DMS 273 (cell line): ENCODE measurements at regions not wholly inside any gene's neighbourhood (a gene's known extent, or its start where the extent isn't known, plus 50 kb on each side); places are given as distances from the start of the nearest gene placed in this dataset.

Experiments used
- DNase-seq: peaks from one replicate; lab custom pipeline; 2025; ENCODE audit not compliant: unreplicated experiment; lab: John Stamatoyannopoulos, UW

DNA sequence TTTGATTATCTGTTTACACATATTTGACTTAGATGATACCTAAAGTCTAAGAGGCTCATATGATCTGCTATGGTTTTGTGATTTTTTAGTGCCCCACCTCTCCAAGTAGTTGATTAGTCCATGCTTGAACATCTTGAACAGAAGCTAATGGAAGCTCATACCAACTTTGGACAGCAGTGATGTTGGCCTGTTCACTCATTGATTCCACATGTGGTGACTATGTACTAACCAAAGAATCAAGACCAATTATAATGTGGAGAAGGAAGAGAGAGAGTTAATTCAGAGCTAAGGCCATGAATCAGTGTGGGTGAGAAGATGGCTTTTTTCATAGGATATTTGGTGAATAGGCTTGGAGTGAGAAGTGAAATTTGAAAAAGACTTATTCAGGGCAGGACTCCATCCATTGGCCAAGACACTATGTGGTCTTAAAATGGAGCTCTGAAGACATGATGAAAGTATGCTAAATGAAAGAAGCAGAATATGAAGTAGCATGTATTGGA, 178.3 kb upstream of the TWIST2 start:
- no peak for DNase-seq

DNA sequence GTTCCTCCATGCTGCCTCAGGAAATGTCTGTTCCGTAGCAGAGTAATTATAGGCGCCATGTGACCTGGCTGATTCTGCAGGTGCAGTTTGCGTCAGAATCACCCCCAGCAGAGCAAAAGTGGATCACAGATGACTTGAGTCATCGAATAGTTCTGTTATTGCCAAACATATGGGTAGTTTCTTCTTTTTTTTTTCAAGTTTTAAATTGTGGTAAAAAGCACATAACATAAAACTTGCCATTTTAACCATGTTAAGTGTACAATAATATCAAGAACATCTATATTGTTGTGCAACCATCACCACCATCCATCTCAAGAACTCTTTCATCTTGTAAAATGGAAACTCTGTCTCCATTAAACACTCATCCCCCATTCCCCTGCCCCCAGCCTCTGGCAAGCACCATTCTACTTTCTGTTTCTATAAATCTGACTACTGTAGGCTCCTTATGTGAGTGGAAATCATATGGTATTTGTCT, 177.7 kb upstream of the TWIST2 start:
- DNase-seq, result no peak

- no peak for DNase-seq
Observed at GRCh38 chr2:238682536-238682935, 165.3 kb upstream of the TWIST2 start.

DNA sequence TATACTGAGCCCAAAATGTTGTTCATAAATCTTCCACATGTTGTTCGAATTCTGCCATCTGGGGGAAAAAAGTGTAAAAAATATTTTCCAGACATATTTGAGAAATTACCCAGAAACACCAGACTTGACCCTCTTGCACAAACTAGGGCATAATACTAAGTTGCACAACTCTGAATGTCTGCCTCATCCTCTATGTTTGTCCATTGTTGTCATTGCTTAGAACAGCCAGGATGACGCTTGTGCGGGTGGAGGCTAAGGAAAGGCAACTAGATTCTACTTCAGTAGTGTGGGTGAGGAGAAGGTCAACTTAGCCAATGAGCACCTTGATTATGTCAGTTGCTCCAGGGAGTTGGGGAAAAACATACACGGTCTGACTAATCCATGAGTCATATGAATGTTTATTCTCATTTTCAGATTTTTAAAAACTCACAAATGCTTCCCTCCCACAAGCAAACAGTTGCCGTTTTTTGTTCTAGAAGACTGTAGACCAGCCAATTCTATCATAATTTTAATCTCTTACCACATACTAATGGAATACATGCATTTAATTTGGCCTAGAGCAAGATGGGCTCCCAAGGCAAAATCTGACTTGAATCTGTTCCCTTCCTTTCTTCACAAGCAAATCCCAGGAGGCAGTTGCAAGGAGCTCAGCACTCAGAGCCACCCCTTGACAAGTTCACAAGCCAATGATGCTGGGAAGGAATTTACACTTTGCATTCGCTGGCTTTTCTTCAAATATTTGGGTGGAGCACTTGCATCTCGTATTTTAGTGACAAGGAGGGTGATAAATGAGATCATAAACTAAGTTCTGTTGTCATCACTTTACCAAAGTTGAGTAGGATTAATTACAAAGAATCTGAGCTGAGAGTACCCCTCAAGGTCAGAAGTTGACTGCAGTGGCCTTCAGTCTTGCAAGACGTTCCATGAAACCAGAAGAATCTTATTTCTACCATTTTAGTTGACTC, 163.2 kb upstream of the TWIST2 start:
- DNase-seq, result no peak

- no peak for DNase-seq
Observed at GRCh38 chr2:238685327-238685709, 162.6 kb upstream of the TWIST2 start.

DNA sequence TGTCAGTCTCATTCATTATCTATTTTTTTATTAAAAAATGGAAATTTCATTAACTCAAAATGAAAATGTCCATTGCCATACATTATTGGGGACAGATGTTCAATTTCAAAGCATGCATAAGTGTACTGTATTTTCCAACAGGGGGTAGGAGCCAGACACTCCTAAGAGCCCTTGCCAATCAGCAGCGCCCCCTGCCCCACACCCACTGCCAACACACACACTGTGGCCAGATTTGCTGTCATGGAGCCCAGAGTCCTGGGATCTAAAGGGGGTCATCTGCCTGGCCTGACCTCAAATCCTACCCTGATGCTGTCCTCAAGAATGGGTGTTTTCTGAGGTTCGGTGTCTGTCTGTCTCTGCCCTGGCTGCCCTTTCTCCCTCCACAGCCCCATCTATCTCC, 162.2 kb upstream of the TWIST2 start:
- DNase-seq, result no peak

DNA sequence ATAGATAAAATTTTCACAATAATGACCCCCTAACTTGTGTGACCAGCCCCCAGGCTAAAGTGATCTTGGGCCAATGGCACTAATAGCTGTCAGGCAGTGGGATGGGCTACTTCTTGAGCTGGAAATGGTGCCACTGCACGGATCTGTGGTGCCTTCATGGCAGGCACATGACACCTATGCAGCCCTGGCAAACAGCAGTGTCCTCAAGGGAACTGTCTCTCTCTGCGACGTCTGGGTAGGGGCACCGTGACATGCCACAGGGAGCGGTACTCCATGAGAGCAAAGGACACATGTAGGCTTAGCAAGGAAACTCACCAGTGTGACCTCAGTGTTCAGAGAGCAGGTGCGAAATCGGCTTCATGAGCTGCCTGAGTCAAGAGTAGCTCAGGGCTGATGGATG, 161.7 kb upstream of the TWIST2 start:
- no peak for DNase-seq

- DNase-seq, result no peak
Observed at GRCh38 chr2:238688193-238689153, 159.4 kb upstream of the TWIST2 start.

GRCh38 chr2:238689331-238689730, 158.6 kb upstream of the TWIST2 start:
- DNase-seq, result no peak

DNA sequence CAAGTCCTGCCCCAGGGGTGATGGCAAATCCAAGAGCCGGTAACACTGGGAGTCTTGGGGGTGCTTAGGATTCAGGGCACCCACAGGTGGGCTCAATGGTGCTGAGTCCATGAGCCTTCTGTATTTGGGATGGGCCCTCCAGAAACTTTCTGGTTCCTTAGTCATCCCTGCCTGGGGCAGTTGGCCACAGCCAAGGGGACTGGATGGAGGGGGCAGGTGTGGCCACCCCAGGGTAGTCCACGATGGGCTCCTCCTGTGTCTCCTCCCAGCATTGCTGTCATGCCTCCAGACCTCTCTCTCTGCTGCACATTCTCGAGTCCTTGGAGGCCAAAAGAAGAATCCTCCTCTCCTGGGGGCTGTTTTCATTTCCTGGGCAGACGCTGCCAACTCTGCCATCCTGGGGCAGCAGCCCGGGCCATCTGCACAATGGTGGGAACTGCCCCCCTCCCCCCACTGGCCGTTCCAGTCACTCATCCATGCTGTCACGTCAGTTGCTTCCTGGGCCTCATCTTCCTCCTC, 158.0 kb upstream of the TWIST2 start:
- DNase-seq, result no peak

- DNase-seq, result no peak
Observed at GRCh38 chr2:238690511-238690910, 157.4 kb upstream of the TWIST2 start.

DNA sequence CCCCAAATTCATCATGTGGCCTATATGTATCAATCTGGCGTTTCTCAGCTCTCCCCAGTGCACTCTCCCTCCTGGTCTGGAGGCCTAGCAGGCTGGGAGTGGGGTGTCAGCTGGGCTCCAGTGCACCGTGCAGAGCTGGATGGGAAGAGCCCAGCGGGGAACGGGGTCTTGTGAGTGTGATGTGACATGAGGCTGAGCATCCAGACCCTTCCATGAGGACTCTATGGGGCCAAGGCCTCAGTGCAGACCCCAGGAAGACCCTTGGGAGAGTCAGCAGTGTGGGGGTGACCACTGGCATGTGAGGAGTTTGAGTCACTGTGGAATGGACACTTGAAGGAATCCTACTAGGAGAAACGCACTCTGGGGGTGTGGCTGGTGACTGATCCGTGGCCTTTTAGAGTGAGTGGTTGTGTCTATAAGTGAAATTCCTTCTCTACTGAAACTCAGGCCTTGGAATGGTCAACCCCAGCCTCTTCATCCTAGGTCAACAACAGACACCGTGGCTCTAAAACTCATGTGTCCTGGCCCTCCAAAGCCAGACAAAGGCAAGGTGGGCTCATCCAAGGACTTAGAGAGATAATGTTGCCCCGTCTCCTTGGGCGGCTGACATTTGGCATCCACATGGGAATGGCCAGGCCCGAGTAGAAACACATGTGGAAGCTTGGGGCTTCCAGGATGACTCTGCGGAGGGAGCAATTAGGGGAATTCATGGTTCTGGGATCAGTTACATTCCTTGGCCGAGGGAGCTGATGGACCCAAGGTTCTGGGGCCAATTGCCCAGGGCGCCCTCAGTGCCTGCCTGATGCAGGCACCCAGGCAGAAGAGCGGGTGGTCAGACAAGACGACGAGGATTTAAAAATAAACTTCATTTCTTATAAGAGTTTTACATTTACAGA, 156.0 kb upstream of the TWIST2 start:
- DNase-seq, result no peak

- no peak for DNase-seq
Observed at GRCh38 chr2:238692562-238692961, 155.3 kb upstream of the TWIST2 start.

DNA sequence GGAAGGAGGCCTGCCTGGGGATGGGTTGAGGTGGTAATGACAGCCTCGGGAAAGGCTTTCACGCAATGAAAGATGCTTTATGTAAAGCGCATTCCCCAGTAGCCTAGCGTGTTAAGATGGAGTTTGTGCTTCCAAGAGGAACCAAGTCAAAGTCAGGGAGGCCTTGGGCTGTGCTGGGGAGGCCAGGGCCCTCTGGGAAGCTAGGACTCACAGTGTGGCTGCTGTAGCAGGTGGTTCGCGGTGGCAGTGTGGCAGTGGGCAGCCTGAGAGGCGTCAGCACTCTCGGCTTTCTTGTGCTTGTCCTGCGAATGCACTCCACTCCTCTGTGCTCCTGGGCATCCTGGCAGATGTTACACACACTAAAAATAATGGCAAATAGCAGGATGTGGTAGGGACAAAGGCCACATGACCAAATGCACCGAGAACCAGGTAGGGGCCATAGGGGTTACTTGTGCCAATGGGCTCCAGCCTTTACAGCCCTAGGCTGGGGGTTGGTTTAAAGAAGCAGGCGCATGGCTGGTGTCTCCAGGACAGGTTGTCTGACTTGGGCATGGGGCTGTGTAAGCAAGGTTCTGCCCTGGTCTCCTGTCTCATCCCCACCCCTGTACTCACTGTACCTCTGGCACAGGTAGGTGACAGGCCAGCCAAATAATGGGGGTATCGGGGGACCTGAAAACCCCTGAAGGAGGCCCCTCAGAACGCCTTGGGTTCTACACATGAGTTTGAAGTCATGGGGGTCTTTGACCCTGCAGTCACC, 154.4 kb upstream of the TWIST2 start:
- no peak for DNase-seq

- no peak for DNase-seq
Observed at GRCh38 chr2:238694136-238694755, 153.6 kb upstream of the TWIST2 start.

DNA sequence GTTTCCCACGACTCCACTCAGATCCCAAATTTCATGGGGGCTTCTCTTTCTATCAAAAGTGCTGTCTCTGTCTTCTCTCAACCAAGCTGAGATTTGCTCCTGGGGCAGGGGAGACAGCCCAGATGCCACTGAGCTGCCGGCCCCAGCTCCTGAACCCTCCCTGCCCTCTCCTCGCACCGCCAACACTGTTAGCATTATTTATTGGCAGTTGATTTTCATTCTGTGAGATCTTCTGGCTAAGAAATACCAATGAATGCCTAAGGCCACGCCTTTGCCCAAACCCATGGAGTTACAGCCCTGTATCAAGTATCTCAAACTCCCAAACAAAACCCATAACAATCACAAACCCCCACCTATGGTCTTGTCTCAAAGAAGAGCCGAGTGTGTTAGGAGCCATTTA, 153.0 kb upstream of the TWIST2 start:
- DNase-seq, result no peak

- no peak for DNase-seq
Observed at GRCh38 chr2:238695538-238695937, 152.3 kb upstream of the TWIST2 start.

GRCh38 chr2:238696331-238696730, 151.6 kb upstream of the TWIST2 start:
- DNase-seq, result no peak

- no peak for DNase-seq
Observed at GRCh38 chr2:238696786-238697185, 151.1 kb upstream of the TWIST2 start.
